GM12878 (cell line): ENCODE measurements at regions not wholly inside any gene's neighbourhood (a gene's known extent, or its start where the extent isn't known, plus 50 kb on each side); places are given as distances from the start of the nearest gene placed in this dataset.

Experiments
- ATAC-seq: fragments of 200-7000 bp; cut with Tn5 transposase; 3 replicates; pipeline ENCODE4 v1.9.1; 2020; ENCODE audit warnings: mild to moderate bottlenecking, moderate library complexity
- BruUV-seq: library from RNA; stranded (reverse); fragments of 400-500 nt; replicated peaks from 2 replicates; lab custom pipeline; 2021; lab: Mats Ljungman, UMichigan
- CTCF ChIA-PET: fragments of 300-600 bp; sonication (Branson Sonifier 250); formaldehyde crosslinking; extraction: SDS; loops from one replicate; lab custom pipeline; 2021; ENCODE audit warnings: inconsistent platforms; lab: Yijun Ruan, JAX
- POLR2A ChIA-PET: fragments of 350-600 bp; formaldehyde crosslinking; extraction: SDS; loops from one replicate; lab custom pipeline; 2021; ENCODE audit warnings: inconsistent platforms; lab: Charles Lee
- RAD21 ChIA-PET: fragments of 300-600 bp; sonication (Branson Sonifier 250); formaldehyde crosslinking; loops from one replicate; lab custom pipeline; 2023; ENCODE audit warnings: antibody characterized with exemption; ENCODE audit not compliant: unreplicated experiment; lab: Charles Lee
- SMC1A ChIA-PET: fragments of 300-600 bp; sonication (Branson Sonifier 250); formaldehyde crosslinking; loops from one replicate; lab custom pipeline; 2023; ENCODE audit not compliant: unreplicated experiment, uncharacterized antibody; lab: Charles Lee
- DNase-seq: peaks from one replicate; pipeline ENCODE4 v3.0.0-alpha.2; 2011; ENCODE audit warnings: low read depth, low spot score
- FAIRE-seq: peaks from 3 replicates; lab custom pipeline; 2011; peaks lifted over from hg19 to GRCh38; lab: Jason Lieb, UNC
- H2AFZ ChIP-seq: 2 replicates; pipeline ENCODE4 v1.6.0; 2011; ENCODE audit warnings: low read depth, low read length, control low read depth; ENCODE audit not compliant: control insufficient read depth
- H3K27ac ChIP-seq: 2 replicates; pipeline ENCODE4 v1.5.1; 2011; ENCODE audit warnings: control low read depth; ENCODE audit not compliant: control insufficient read depth, insufficient read depth
- H3K27me3 ChIP-seq, 2 experiments: replicated peaks in 1 of 2; 2 replicates each; pipeline versions ENCODE4 v1.6.0 to v1.6.1; 2011; ENCODE audit warnings: low read length in 1 of 2; ENCODE audit not compliant: control insufficient read depth in 2 of 2, insufficient read depth in 2 of 2
- H3K36me3 ChIP-seq, 2 experiments: 2 replicates each; pipeline ENCODE4 v1.5.1; 2011; ENCODE audit warnings: low read length in 1 of 2; ENCODE audit not compliant: control insufficient read depth in 2 of 2, insufficient read depth in 2 of 2
- H3K4me1 ChIP-seq: 2 replicates; pipeline ENCODE4 v1.6.1; 2011; ENCODE audit warnings: mild to moderate bottlenecking, low read length, moderate library complexity, mixed read lengths; ENCODE audit not compliant: control insufficient read depth, insufficient read depth
- H3K4me2 ChIP-seq: 2 replicates; pipeline ENCODE4 v1.6.0; 2011; ENCODE audit warnings: control low read depth; ENCODE audit not compliant: control insufficient read depth, insufficient read depth
- H3K4me3 ChIP-seq: fragments of 200-600 bp; sonication (generic); 2 replicates; pipeline ENCODE4 v1.5.1; 2016
- H3K79me2 ChIP-seq: 2 replicates; pipeline ENCODE4 v1.6.0; 2011; ENCODE audit warnings: low read length; ENCODE audit not compliant: control insufficient read depth, insufficient read depth
- H3K9ac ChIP-seq: 2 replicates; pipeline ENCODE4 v1.8.0; 2011; ENCODE audit warnings: low read length, control low read depth, mixed read lengths; ENCODE audit not compliant: control insufficient read depth, insufficient read depth
- H3K9me3 ChIP-seq: replicated peaks from 3 replicates; pipeline ENCODE4 v1.5.1; 2011; ENCODE audit warnings: mild to moderate bottlenecking, low read length; ENCODE audit not compliant: control insufficient read depth, insufficient read depth
- H4K20me1 ChIP-seq: 2 replicates; pipeline ENCODE4 v1.6.0; 2011; ENCODE audit not compliant: control insufficient read depth, insufficient read depth
- ASH2L ChIP-seq: fragments of 300-600, 200-600 bp; sonication (generic); IDR thresholded peaks from 2 replicates; pipeline ENCODE4 v1.6.1; 2017; ENCODE audit warnings: low read depth, mild to moderate bottlenecking, borderline replicate concordance
- BCL11A ChIP-seq: IDR thresholded peaks from 2 replicates; pipeline ENCODE4 v1.6.1; 2011; ENCODE audit warnings: low read depth, low read length
- CBFB ChIP-seq: IDR thresholded peaks from 2 replicates; pipeline ENCODE4 v1.6.1; 2016; ENCODE audit warnings: antibody characterized with exemption, low read depth
- CHD4 ChIP-seq: fragments of 200-600 bp; sonication (generic); IDR thresholded peaks from 2 replicates; pipeline ENCODE4 v1.6.1; 2016; ENCODE audit warnings: mild to moderate bottlenecking
- EZH2 ChIP-seq: IDR thresholded peaks from 2 replicates; pipeline ENCODE4 v1.6.1; 2012; ENCODE audit warnings: low read depth, mild to moderate bottlenecking, control low read depth, inconsistent platforms, low read length, borderline replicate concordance; ENCODE audit not compliant: control insufficient read depth
- IKZF2 ChIP-seq, 2 experiments: fragments of 450-650 bp; IDR thresholded peaks; 2 replicates each; pipeline ENCODE4 v1.6.1; 2017; ENCODE audit warnings: mild to moderate bottlenecking in 2 of 2, moderate library complexity in 2 of 2
- KAT2A ChIP-seq: conservative IDR thresholded peaks from 2 replicates; pipeline ENCODE4 v1.6.1; 2011; ENCODE audit warnings: low read depth, low read length; ENCODE audit not compliant: control insufficient read depth
- KLF5 ChIP-seq: fragments of 450-650 bp; IDR thresholded peaks from 2 replicates; pipeline ENCODE4 v1.6.1; 2014; ENCODE audit warnings: mild to moderate bottlenecking; ENCODE audit not compliant: partially characterized antibody
- MEF2A ChIP-seq: IDR thresholded peaks from 2 replicates; pipeline ENCODE4 v1.6.1; 2011; ENCODE audit warnings: low read depth, mild to moderate bottlenecking, low read length, moderate library complexity; ENCODE audit not compliant: insufficient read depth
- NR2C1 ChIP-seq: fragments of 450-650 bp; IDR thresholded peaks from 2 replicates; pipeline ENCODE4 v1.6.1; 2017; ENCODE audit warnings: antibody characterized with exemption, mild to moderate bottlenecking, moderate library complexity
- NR2F1 ChIP-seq: fragments of 450-650 bp; conservative IDR thresholded peaks from 2 replicates; pipeline ENCODE4 v1.6.1; 2017; ENCODE audit warnings: mild to moderate bottlenecking
- PML ChIP-seq: IDR thresholded peaks from 2 replicates; pipeline ENCODE4 v1.6.1; 2012; ENCODE audit warnings: low read length, inconsistent platforms
- SMC3 ChIP-seq: IDR thresholded peaks from 2 replicates; pipeline ENCODE4 v1.6.1; 2011; ENCODE audit warnings: low read length, improper control_type of control experiment, borderline replicate concordance
- SUZ12 ChIP-seq: fragments of 200-600 bp; sonication (generic); IDR thresholded peaks from one replicate; pipeline ENCODE4 v1.6.1; 2018; ENCODE audit warnings: antibody characterized with exemption, mild to moderate bottlenecking; ENCODE audit not compliant: unreplicated experiment
- TBL1XR1 ChIP-seq: IDR thresholded peaks from 2 replicates; pipeline ENCODE4 v1.6.1; 2012; ENCODE audit warnings: low read depth, low read length, improper control_type of control experiment
- WGBS: methylation state at CpG from one replicate; pipeline ENCODE4 v1.1.6; 2016; ENCODE audit warnings: low lambda C conversion rate; ENCODE audit not compliant: insufficient replicate concordance, insufficient coverage; ENCODE audit errors: missing lambda C conversion rate; 5-methylcytosine and 5-hydroxymethylcytosine counted together
- in situ Hi-C: fragments of 300-500 bp; cut with MboI; formaldehyde crosslinking; loops from 9 replicates; pipeline ENCODE4 v1.14.3; 2018; ENCODE audit warnings: mixed read lengths
- intact Hi-C: fragments of 100-400 bp; cut with micrococcal nuclease; formaldehyde crosslinking; loops from one replicate; pipeline ENCODE4 v1.14.2; 2022; ENCODE audit not compliant: unreplicated experiment
- TF ChIP-seq, protein P1 (sequence below): IDR thresholded peaks from 2 replicates; pipeline ENCODE4 v1.6.1; 2012; ENCODE audit warnings: low read depth, low read length, improper control_type of control experiment
- TF ChIP-seq, protein P2 (sequence below): fragments of 450-650 bp; IDR thresholded peaks from 2 replicates; pipeline ENCODE4 v1.6.1; 2017; ENCODE audit warnings: mild to moderate bottlenecking, moderate library complexity

DNA sequence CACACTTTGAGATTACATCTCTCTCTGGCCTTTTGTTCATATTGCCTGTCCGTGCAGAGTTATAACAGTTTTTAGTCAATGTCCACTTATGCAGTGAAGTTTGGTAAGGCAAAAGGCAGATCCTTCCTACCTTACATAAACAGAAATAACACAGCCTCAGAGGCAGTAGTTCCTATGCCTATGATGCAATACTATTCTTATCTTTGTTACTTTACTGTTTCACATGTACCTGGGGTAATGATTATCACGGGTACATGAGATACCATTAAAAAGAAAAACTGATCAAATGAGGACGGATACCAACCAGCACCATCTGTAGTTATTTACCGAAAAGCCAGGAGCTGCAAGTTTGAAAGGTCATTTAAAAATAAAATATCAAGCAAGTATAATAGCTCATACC, 166.8 kb downstream of the BTC start:
- H3K79me2 ChIP-seq, result no peaks in the 10 kb centered on the region
- WGBS, result 13% methylated on average over 4 of the region's 4 CpGs
- TF ChIP-seq CHD4, result no peak
- no peak for TF ChIP-seq PML
- no peak for TF ChIP-seq ASH2L
- no peak for TF ChIP-seq NR2C1
- no peak for TF ChIP-seq KAT2A
- no peak for TF ChIP-seq SMC3
- TF ChIP-seq EZH2, result no peak
- no peak for TF ChIP-seq IKZF2 (IDR thresholded peaks at IDR 0.05)
- TF ChIP-seq SUZ12, result no peak
- TF ChIP-seq, protein P1, sequence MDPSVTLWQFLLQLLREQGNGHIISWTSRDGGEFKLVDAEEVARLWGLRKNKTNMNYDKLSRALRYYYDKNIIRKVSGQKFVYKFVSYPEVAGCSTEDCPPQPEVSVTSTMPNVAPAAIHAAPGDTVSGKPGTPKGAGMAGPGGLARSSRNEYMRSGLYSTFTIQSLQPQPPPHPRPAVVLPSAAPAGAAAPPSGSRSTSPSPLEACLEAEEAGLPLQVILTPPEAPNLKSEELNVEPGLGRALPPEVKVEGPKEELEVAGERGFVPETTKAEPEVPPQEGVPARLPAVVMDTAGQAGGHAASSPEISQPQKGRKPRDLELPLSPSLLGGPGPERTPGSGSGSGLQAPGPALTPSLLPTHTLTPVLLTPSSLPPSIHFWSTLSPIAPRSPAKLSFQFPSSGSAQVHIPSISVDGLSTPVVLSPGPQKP, result no peak
- TF ChIP-seq BCL11A, result no peak
- TF ChIP-seq MEF2A, result no peak
- no peak for TF ChIP-seq CBFB
- no peak for TF ChIP-seq KLF5
- TF ChIP-seq, protein P2, sequence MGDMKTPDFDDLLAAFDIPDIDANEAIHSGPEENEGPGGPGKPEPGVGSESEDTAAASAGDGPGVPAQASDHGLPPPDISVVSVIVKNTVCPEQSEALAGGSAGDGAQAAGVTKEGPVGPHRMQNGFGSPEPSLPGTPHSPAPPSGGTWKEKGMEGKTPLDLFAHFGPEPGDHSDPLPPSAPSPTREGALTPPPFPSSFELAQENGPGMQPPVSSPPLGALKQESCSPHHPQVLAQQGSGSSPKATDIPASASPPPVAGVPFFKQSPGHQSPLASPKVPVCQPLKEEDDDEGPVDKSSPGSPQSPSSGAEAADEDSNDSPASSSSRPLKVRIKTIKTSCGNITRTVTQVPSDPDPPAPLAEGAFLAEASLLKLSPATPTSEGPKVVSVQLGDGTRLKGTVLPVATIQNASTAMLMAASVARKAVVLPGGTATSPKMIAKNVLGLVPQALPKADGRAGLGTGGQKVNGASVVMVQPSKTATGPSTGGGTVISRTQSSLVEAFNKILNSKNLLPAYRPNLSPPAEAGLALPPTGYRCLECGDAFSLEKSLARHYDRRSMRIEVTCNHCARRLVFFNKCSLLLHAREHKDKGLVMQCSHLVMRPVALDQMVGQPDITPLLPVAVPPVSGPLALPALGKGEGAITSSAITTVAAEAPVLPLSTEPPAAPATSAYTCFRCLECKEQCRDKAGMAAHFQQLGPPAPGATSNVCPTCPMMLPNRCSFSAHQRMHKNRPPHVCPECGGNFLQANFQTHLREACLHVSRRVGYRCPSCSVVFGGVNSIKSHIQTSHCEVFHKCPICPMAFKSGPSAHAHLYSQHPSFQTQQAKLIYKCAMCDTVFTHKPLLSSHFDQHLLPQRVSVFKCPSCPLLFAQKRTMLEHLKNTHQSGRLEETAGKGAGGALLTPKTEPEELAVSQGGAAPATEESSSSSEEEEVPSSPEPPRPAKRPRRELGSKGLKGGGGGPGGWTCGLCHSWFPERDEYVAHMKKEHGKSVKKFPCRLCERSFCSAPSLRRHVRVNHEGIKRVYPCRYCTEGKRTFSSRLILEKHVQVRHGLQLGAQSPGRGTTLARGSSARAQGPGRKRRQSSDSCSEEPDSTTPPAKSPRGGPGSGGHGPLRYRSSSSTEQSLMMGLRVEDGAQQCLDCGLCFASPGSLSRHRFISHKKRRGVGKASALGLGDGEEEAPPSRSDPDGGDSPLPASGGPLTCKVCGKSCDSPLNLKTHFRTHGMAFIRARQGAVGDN, result no peak
- TF ChIP-seq NR2F1, result no peak
- TF ChIP-seq TBL1XR1, result no peak
- no peak overlapping the region for H3K4me3 ChIP-seq
- no peak overlapping the region for H2AFZ ChIP-seq
- no peaks in the 10 kb centered on the region for H3K4me1 ChIP-seq
- H3K36me3 ChIP-seq, result no peaks in the 10 kb centered on the region
- ChIA-PET CTCF (interaction anchor here (0.6 kb wide), 1 partner anchor 44 kb away, joined by 3 read pairs; no protein-coding TSS in a partner anchor), SMC1A (interaction anchor here (0.9 to 1.5 kb wide), 2 partner anchors 9 to 14 kb away, joined by 3 to 4 read pairs; no protein-coding TSS in a partner anchor), RAD21 (no interaction called here), POLR2A (no interaction called here)
- FAIRE-seq (no peak), DNase-seq (no peak), ATAC-seq (no peak)
- in situ Hi-C loops (no loop called here), intact Hi-C loops (no loop called here)
- no peak overlapping the region for H3K27ac ChIP-seq
- no peak overlapping the region for H3K4me2 ChIP-seq
- H3K9me3 ChIP-seq, result no peaks in the 10 kb centered on the region
- H3K27me3 ChIP-seq, result no peaks in the 10 kb centered on the region
- H3K9ac ChIP-seq, result no peak overlapping the region
- BruUV-seq, result no TSS peak
- no peaks in the 10 kb centered on the region for H4K20me1 ChIP-seq
